Small intestine (tissue), 7 donors: ENCODE measurements at regions not wholly inside any gene's neighbourhood (a gene's known extent, or its start where the extent isn't known, plus 50 kb on each side); places are given as distances from the start of the nearest gene placed in this dataset.

ENCODE experiments used
- DNase-seq, 2 donors: peaks; one replicate each; pipeline versions ENCODE4 v3.0.0 to v3.0.0-alpha.2; 2013
- FAIRE-seq: peaks from 2 replicates; lab custom pipeline; 2012; peaks lifted over from hg19 to GRCh38; lab: Jason Lieb, UNC
- H3K27ac ChIP-seq, 3 donors: one replicate each; pipeline ENCODE4 v1.5.1; 2013; ENCODE audit warnings: low read length in 2 of 3, mild to moderate bottlenecking in 2 of 3, control low read depth in 1 of 3, inconsistent platforms in 1 of 3, low read depth in 1 of 3, moderate library complexity in 1 of 3
- H3K27me3 ChIP-seq, 3 donors: one replicate each; pipeline ENCODE4 v1.6.1; 2013; ENCODE audit warnings: low read length in 3 of 3, inconsistent platforms in 1 of 3; ENCODE audit not compliant: control insufficient read depth in 3 of 3, insufficient read depth in 3 of 3
- H3K36me3 ChIP-seq, 3 donors: one replicate each; pipeline ENCODE4 v1.6.1; 2013; ENCODE audit warnings: low read length in 3 of 3, inconsistent platforms in 1 of 3, low read depth in 1 of 3, mild to moderate bottlenecking in 1 of 3, moderate library complexity in 1 of 3; ENCODE audit not compliant: control insufficient read depth in 3 of 3, insufficient read depth in 2 of 3
- H3K4me1 ChIP-seq, 3 donors: one replicate each; pipeline ENCODE4 v1.6.1; 2013; ENCODE audit warnings: low read length in 2 of 3, inconsistent platforms in 1 of 3, low read depth in 1 of 3, mild to moderate bottlenecking in 1 of 3, moderate library complexity in 1 of 3; ENCODE audit not compliant: control insufficient read depth in 3 of 3, insufficient read depth in 2 of 3
- H3K4me3 ChIP-seq, 3 donors: one replicate each; pipeline ENCODE4 v1.5.1; 2013; ENCODE audit warnings: low read length in 3 of 3, control low read depth in 1 of 3, inconsistent platforms in 1 of 3, low read depth in 1 of 3, mild to moderate bottlenecking in 1 of 3, moderate library complexity in 1 of 3
- H3K9me3 ChIP-seq, 2 donors: one replicate each; pipeline ENCODE4 v1.6.1; 2013; ENCODE audit warnings: low read depth in 1 of 2, low read length in 1 of 2; ENCODE audit not compliant: control insufficient read depth in 2 of 2, insufficient read depth in 1 of 2
- WGBS, 3 donors: extraction: QIAGEN DNeasy Blood & Tissue Kit; methylation state at CpG; one replicate each; pipeline ENCODE4 v1.1.7; 2013; 5-methylcytosine and 5-hydroxymethylcytosine counted together
- donor health status: healthy with polysubstance abuse.
- donor health status: control.
- donor health status: control.
- donor health status: Bipolar disorder and iron deficiency.
- donor health status: healthy.

DNA sequence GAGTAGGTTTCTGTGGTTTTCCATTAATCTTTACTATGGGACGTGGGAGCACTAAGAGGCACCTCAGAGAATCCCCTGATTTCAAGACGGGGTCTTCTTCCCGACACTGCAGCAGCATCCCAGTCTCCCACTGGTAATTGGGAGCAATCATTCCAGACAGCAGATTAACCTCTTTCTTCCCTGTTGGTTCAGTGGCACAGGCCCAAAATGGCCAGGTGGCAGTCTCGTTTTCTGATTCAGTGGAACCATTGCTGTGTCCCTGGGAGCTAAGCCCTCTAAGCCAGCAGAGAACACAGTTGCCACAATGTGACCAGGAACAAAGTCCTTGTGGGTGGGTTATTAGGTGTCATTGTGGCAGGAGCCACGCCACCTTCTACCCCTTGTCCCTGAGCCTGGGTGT, 342.1 kb downstream of the MATN1 start:
- WGBS, 3 donors: 49 to 66% (median 53%) methylated on average over 5 of the region's 5 CpGs
- DNase-seq (no peak), FAIRE-seq (no peak)
- Histone ChIP-seq H3K27ac (no peak overlapping the region), H3K4me1 (peaks cover 0 to 9% (median 0%) of the 10 kb centered on the region in 3 donors), H3K9me3 (no peaks in the 10 kb centered on the region), H3K4me3 (no peak overlapping the region), H3K27me3 (peaks cover 0 to 11% (median 0%) of the 10 kb centered on the region in 3 donors), H3K36me3 (no peaks in the 10 kb centered on the region)

GRCh38 chr1:30380625-30380984, 342.8 kb downstream of the MATN1 start:
- no peaks in the 10 kb centered on the region for H3K9me3 ChIP-seq
- peaks cover 0 to 3% (median 0%) of the 10 kb centered on the region in 3 donors for H3K4me1 ChIP-seq
- H3K27me3 ChIP-seq: peaks cover 0 to 11% (median 0%) of the 10 kb centered on the region in 3 donors
- WGBS, 3 donors: 0% methylated on average over 3 of the region's 3 CpGs
- H3K36me3 ChIP-seq: no peaks in the 10 kb centered on the region
- H3K27ac ChIP-seq: no peak overlapping the region
- DNase-seq (no peak), FAIRE-seq (no peak)
- no peak overlapping the region for H3K4me3 ChIP-seq

- Histone ChIP-seq H3K9me3 (no peaks in the 10 kb centered on the region), H3K36me3 (no peaks in the 10 kb centered on the region), H3K4me3 (no peak overlapping the region), H3K27ac (no peak overlapping the region), H3K4me1 (peaks cover 0 to 3% (median 0%) of the 10 kb centered on the region in 3 donors), H3K27me3 (peaks cover 0 to 11% (median 0%) of the 10 kb centered on the region in 3 donors)
- DNase-seq: peak; percentile 70 to 84
- no peak for FAIRE-seq
- WGBS, 3 donors: 55 to 66% (median 60%) methylated on average over 10 to 13 of the region's 13 CpGs
Observed at GRCh38 chr1:30379684-30380624, 343.4 kb downstream of the MATN1 start.

DNA sequence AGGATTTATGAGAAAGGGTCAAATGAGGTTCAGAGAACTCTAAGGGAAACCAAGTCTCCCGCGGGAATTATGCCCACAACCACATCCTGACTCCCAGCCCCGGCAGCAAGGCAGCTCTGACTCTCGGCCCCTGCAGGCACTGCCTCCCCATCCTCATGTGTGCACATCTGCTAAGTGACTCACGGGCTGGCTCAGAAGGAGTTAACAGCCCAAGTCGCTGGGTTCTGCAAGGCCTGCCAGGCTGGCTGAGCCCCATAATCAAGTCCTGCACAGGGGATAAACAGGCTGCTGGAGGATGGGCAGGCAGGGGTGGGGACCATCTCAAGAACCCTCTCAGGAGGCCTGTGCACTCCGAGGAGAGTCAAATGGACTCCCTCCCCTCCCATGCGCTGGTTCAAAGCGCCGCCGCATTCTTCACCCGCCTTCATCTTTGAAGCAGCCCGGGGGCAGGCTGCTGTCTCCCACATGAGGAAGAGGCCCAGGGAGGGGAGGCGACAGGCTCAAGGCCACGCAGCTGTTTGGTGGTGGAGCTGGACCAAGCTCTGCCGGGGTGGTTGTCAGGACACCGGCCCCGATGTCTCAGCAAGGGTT, 344.3 kb downstream of the MATN1 start:
- no peak overlapping the region for H3K27ac ChIP-seq
- H3K36me3 ChIP-seq: no peaks in the 10 kb centered on the region
- peaks cover 0 to 11% (median 0%) of the 10 kb centered on the region in 3 donors for H3K27me3 ChIP-seq
- no peak overlapping the region for H3K4me3 ChIP-seq
- H3K4me1 ChIP-seq: peaks cover 0 to 3% (median 0%) of the 10 kb centered on the region in 3 donors
- H3K9me3 ChIP-seq: no peaks in the 10 kb centered on the region
- FAIRE-seq (no peak), DNase-seq (peak in 1 of 2 donors; percentile 24)
- 37 to 41% (median 38%) methylated on average over 18 of the region's 18 CpGs for WGBS, 3 donors

GRCh38 chr1:30378003-30378596, 345.3 kb downstream of the MATN1 start:
- FAIRE-seq (no peak), DNase-seq (no peak)
- Histone ChIP-seq H3K27me3 (peaks cover 0 to 11% (median 0%) of the 10 kb centered on the region in 3 donors), H3K4me3 (no peak overlapping the region), H3K4me1 (peaks cover 0 to 3% (median 0%) of the 10 kb centered on the region in 3 donors), H3K36me3 (no peaks in the 10 kb centered on the region), H3K27ac (no peak overlapping the region), H3K9me3 (no peaks in the 10 kb centered on the region)
- 63 to 71% (median 66%) methylated on average over 10 of the region's 10 CpGs for WGBS, 3 donors

DNA sequence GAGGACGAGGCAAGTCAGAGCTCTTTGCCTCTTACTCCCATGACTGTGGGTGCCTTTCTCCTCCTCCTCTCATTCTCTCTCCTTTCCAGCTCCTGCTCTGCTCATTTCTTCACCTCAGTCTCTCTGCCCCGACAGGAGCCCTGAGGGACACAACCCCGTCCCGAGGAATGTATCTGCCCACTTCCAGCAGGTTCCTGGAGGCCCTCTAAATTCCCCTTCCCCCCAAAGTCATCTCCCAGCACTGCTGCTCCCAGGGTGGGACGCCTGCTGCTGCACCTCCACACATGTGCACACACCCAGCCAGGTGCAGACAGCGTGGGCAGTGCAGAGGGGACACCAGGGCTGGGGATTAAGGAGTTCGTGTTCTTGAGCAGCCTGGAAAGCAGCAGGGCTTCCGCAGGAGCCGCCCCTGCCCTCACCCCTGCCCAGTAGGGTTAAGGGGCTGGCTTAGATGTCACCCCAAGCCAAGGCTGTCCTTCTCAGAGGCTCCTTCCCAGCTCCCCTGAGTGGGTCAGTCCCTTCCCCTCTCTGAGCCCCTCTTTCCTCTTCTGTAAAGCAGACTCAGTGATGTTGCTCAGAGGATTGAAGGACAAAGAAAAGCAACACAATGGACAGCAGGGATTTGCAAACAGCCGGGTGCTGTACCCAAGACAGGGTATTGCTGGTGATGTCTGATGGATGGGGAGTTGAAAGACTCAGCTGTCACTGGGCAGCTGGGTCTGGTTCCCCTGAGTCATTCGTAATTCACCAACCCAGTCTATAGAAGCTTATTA, 346.0 kb downstream of the MATN1 start:
- FAIRE-seq: no peak
- H3K4me1 ChIP-seq: peaks cover 0 to 3% (median 0%) of the 10 kb centered on the region in 3 donors
- WGBS, 3 donors: 40 to 55% (median 43%) methylated on average over 11 of the region's 11 CpGs

GRCh38 chr1:30376054-30376697, 347.2 kb downstream of the MATN1 start:
- no peaks in the 10 kb centered on the region for H3K9me3 ChIP-seq
- H3K4me3 ChIP-seq: no peak overlapping the region
- peaks cover 0 to 11% (median 0%) of the 10 kb centered on the region in 3 donors for H3K27me3 ChIP-seq
- peaks cover 0 to 3% (median 0%) of the 10 kb centered on the region in 3 donors for H3K4me1 ChIP-seq
- no peak for DNase-seq
- no peak overlapping the region for H3K27ac ChIP-seq
- no peaks in the 10 kb centered on the region for H3K36me3 ChIP-seq
- FAIRE-seq: no peak
- WGBS, 3 donors: 60 to 67% (median 66%) methylated on average over 7 of the region's 7 CpGs

More for the DNA sequence above, 346.0 kb downstream of the MATN1 start:
- DNase-seq: no peak
- Histone ChIP-seq H3K27ac (no peak overlapping the region), H3K36me3 (no peaks in the 10 kb centered on the region), H3K9me3 (no peaks in the 10 kb centered on the region), H3K27me3 (peaks cover 0 to 11% (median 0%) of the 10 kb centered on the region in 3 donors), H3K4me3 (no peak overlapping the region)
